Activated gamma-delta T cell treated with Interleukin-2 at 50 U/mL for 16 hours (primary cell): ENCODE measurements at regions not wholly inside any gene's neighbourhood (a gene's known extent, or its start where the extent isn't known, plus 50 kb on each side); places are given as distances from the start of the nearest gene placed in this dataset.
"Not testable (repeated sequence)": the region's sequence is repeated elsewhere in the genome, so short reads cannot be mapped to it uniquely, and the experiment has no call there.

Experiments
- DNase-seq: peaks from one replicate; pipeline ENCODE4 v3.0.0-alpha.2; 2020

GRCh38 chr14:98915625-98916024, 356.4 kb downstream of the BCL11B start:
- no peak for DNase-seq

- DNase-seq = no peak
Measured at GRCh38 chr14:98916036-98916435, 356.0 kb downstream of the BCL11B start.

GRCh38 chr14:98916476-98916875, 355.5 kb downstream of the BCL11B start:
- DNase-seq = no peak

GRCh38 chr14:98919434-98919833, 352.6 kb downstream of the BCL11B start:
- no peak for DNase-seq

GRCh38 chr14:98921306-98921705, 350.7 kb downstream of the BCL11B start:
- DNase-seq = not testable (repeated sequence)

- DNase-seq = no peak
Measured at GRCh38 chr14:98923596-98923995, 348.4 kb downstream of the BCL11B start.

GRCh38 chr14:98924046-98924445, 348.0 kb downstream of the BCL11B start:
- DNase-seq = no peak

GRCh38 chr14:98925354-98926040, 346.5 kb downstream of the BCL11B start:
- no peak for DNase-seq

- DNase-seq = peak; percentile 32
Measured at GRCh38 chr14:98926146-98926545, 345.9 kb downstream of the BCL11B start.

- DNase-seq = no peak
Measured at GRCh38 chr14:98926801-98927200, 345.2 kb downstream of the BCL11B start.

GRCh38 chr14:98927986-98928385, 344.0 kb downstream of the BCL11B start:
- no peak for DNase-seq

GRCh38 chr14:98928418-98928817, 343.6 kb downstream of the BCL11B start:
- DNase-seq = no peak

GRCh38 chr14:98931126-98931525, 340.9 kb downstream of the BCL11B start:
- DNase-seq = no peak

GRCh38 chr14:98931911-98932310, 340.1 kb downstream of the BCL11B start:
- DNase-seq = peak; percentile 76

- peak; percentile 13 for DNase-seq
Measured at GRCh38 chr14:98932431-98933325, 339.3 kb downstream of the BCL11B start.

GRCh38 chr14:98934569-98934968, 337.4 kb downstream of the BCL11B start:
- DNase-seq = not testable (repeated sequence)

- DNase-seq = no peak
Measured at GRCh38 chr14:98935921-98936320, 336.1 kb downstream of the BCL11B start.

GRCh38 chr14:98937021-98937420, 335.0 kb downstream of the BCL11B start:
- no peak for DNase-seq

- DNase-seq = no peak
Measured at GRCh38 chr14:98937712-98938505, 334.1 kb downstream of the BCL11B start.

- no peak for DNase-seq
Measured at GRCh38 chr14:98940693-98941437, 331.1 kb downstream of the BCL11B start.

- no peak for DNase-seq
Measured at GRCh38 chr14:98941481-98941880, 330.5 kb downstream of the BCL11B start.

- DNase-seq = no peak
Measured at GRCh38 chr14:98943907-98944306, 328.1 kb downstream of the BCL11B start.

- DNase-seq = no peak
Measured at GRCh38 chr14:98944989-98945388, 327.0 kb downstream of the BCL11B start.
